ENCODE measurements at regions not wholly inside any gene's neighbourhood (a gene's known extent, or its start where the extent isn't known, plus 50 kb on each side); places are given as distances from the start of the nearest gene placed in this dataset.
"Not testable (repeated sequence)": the region's sequence is repeated elsewhere in the genome, so short reads cannot be mapped to it uniquely, and the experiment has no call there.

DNA sequence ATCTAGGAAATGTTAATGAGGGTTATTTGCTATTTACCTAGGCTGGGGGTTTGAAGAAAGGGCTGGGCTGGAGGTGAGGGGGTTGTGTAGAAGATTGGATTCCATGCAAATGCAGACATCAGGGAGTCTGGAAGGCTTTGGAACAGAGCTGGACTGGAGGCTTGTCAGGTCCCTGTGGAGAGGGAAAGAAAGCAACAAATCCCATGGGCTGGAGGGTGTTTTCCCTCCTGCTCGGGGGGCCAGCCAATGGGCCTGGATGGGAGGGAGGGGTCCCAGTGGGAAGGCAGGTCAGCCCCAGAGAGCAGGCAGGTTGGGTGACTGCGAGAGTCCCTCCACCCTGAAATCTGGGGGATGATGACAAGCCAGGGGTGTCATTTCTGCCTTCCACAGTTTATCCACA is 431.8 kb downstream of the RPS24 start:
- DNase-seq: peak; percentile 51

DNA sequence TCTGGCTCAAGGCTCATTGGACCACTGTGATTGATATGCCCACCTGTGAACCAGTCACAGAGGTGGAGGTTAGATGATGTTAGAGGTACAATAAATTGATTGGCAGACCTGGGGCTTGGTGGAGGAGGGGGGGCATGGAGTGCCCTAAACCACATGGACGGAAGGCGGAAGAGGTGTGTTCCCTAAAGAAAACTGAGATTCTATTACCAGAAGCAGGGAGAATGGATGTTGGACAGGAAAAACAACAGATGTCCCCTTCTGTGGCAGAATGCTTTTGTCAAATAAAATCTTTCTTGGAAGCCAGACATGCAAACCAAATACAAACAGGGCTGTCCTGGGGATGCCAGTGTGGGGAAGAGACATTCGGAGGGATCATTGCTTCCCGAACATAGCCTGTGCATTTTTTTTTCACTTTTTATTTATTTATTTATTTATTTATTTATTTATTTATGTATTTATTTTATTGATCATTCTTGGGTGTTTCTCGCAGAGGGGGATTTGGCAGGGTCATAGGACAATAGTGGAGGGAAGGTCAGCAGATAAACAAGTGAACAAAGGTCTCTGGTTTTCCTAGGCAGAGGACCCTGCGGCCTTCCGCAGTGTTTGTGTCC is 433.9 kb downstream of the RPS24 start:
- DNase-seq: no peak

DNA sequence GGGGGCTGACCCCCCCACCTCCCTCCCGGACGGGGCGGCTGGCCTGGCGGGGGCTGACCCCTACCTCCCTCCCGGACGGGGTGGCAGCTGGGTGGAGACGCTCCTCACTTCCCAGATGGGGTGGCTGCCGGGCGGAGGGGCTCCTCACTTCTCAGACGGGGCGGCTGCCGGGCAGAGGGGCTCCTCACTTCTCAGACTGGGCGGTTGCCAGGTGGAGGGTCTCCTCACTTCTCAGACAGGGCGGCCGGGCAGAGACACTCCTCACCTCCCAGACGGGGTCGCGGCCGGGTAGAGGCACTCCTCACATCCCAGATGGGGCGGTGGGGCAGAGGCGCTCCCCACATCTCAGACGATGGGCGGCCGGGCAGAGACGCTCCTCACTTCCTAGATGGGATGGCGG is 435.1 kb downstream of the RPS24 start:
- not testable (repeated sequence) for DNase-seq

DNA sequence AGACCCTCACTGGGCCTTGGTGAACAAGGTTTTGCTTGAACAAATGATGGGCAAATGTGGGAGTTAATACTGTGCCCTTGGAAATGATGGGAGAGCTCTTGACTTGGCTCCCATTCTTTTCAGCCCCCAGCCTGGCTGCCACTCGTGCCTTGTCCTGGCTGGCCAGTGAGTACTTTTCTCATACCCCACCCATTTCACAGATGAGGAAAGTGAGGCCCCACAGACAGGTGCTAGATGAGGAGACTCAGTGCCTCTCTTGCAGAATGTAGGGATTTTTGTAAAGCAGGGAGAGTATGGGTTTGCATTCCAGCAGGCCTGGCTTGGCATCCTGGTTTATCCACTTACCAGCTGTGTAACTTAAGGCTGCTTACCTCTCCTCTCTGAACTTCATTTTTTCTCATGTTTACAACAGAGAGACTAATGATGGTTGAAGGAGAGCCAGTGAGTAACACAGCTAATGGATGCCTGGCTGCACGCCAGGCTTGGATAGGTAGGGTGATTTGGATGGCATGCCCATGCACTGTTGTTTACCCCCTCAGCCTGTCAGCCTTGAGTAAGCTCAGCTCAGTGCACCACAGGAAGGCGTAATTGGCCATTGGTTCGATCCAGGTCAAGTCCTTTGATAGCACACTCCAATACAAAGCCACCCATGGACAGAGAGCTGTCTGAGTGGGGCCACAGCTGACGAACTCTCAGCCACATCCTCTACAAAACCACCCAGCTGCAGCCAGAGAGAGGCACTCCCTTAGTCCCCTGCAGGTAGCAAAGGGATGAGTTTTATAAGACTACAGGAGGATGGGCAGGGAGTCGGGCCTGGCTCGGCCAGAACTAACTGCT is 436.8 kb downstream of the RPS24 start:
- DNase-seq: no peak

DNA sequence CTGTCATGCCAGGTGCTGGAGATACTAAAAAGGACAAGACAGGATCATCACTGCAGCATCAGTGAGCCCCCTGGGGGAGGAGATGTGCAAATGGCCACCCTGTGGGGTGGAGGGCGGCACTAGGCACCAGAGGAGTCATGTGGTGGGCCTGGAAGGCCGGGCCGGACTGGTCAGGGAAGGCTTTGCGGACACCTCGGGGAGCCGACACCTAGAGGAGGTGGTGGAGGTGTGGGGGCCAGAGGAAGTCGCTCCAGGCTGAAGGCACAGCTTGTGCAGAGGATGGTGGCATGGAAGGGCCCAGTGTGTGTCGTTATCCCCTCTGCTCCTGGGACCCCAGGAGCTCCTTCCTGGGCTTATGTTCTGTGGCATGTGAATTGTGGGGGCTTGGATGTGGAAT is 437.7 kb downstream of the RPS24 start:
- no peak for DNase-seq

DNA sequence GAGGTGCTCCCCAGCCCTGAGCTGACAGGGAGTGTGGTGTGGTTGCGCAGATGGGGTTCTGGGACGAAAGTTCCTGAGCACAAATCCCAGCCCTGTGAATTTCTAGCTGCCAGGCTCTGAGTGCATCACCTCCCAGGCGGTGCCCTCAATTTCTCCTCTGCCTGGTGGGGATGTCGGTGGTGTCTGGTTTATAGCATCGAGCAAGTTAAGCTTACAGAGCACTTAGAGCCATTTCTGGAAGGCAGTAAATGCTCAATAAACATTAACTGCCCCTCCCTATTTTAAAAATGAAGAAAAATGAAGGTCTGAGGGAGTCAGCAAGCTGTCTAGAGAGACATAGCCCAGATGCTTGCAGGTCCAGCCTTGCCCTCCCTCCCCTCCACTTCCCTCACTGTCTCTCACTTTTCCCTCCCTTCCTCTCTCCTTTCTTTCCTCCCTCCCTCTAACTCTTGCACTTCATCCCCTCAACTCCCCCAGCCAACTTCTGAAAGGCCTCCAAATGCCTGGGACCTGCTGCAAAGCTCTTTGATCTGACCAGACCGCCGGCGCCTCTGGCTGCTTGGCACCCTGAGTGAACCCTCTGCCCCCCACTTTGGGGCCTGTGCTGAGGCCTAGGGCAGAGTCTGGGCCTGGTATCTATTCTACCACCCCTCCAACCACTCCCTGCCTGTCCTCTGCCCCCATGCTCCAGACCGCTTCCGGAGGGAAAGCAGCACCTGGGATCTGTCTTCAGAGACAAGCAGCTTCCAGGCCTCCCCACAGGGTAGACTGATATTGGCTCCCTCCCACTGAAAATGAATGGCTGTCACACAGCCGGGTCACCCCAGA is 438.3 kb downstream of the RPS24 start:
- no peak for DNase-seq

DNA sequence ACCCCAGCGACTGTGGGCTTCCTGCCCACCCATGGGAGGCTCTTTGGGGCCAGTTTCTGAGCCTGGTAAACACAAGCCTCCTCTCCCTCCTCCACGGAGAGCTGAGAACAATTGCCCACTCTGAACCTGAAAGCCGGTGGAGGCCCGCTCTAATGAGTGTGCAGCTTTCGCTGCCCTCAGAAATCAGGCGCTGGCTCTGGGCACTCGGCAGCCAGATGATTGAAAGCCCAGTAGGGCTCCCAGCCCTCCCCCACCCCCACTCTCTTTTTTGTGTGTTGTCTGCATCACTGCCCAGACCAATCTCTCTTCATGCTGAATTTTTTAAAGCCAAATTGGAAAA is 438.9 kb downstream of the RPS24 start:
- DNase-seq: no peak

DNA sequence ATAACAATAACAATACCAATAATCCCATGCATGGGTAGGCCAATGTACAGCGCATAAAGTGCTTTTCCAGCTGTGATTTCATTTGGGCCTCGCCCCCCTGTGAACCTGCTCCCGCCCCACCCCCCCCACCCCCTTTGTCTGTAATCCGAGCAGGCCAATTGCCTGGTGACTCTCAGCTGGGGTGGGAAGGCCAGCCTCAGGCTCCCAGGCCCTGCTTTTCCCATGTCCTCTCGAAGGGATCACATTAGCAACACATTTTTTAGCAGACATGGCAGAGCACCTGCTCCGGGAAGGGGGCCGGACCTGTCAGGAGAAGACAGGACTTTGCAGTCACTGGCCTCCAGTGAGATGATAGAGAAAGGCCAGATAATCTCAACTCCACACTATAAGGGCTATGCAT is 439.3 kb downstream of the RPS24 start:
- no peak for DNase-seq

DNA sequence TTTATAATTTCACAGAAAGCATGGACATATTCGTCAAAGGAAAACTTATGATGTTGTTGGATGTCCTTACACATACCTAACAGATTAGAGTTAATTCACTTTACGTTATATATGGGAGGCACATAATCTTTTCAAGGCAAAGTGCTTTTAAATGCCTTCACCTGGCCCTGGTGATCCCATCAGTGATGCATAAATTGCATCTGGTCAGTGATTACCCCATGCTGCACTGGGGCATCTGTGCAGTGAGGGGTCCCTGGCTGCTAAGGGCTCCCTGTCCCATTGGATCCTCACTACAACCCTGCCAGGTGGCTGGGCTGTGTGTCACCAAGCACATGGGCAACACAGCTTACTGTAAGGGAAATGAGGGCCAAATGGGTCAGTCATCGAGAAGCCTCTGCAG is 441.1 kb downstream of the RPS24 start:
- DNase-seq: no peak

DNA sequence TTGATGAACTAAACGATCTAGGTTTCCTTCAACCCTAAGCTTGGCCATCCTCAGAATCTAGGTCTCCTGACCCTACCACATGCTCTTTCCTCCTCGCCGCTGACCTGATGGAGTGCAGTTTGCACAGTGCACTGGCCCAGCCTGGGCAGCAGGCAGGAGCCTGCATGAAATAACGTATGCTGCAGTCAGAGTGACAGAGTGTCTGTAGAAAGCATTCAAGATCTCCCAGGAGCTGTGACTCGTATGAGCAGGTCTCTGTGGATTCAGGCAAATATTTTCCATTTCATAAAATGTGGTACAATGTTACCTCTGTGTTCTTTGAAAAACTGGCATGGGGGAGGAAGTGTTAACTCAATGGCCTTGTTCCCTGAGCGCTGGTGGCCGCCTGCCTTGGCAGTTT is 441.8 kb downstream of the RPS24 start:
- DNase-seq: peak; percentile 76

DNA sequence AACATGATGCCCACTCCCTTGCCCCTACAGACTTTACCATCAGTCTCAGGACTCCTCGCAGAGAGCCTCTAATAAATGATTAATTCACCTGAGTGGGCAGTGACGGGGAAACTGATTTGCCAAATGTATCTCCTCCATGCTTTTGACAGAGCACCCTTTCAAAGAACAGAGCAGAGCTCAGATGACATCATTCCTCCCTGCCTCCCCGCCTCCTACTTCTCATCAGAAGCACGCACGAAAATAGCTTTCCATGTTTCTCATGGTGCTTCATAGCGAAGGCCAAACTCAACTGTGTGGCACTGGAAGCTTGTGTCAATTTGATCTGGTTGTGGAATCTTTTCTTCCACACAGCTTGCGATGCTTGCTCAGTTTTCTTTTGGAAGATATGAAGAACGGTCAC is 442.5 kb downstream of the RPS24 start:
- no peak for DNase-seq

DNA sequence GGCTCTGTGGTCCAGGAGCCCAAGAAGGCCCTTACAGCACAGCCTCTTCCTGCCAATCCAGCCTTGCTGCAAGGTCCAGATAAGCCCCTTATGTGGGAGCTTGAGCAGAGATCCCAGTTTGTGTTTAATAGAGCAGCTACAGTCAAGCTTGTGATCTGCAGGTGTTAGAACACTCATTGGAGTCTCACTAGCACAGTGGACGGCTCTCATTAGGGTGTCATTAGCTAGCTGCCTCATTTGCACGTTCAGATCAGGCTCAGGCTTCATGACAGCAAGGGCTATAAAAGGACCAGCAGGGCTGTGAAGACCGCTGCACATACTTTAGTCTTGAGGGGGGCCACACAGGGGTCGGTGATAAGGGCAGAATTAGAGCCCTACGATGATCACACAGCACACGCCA is 443.2 kb downstream of the RPS24 start:
- no peak for DNase-seq

DNA sequence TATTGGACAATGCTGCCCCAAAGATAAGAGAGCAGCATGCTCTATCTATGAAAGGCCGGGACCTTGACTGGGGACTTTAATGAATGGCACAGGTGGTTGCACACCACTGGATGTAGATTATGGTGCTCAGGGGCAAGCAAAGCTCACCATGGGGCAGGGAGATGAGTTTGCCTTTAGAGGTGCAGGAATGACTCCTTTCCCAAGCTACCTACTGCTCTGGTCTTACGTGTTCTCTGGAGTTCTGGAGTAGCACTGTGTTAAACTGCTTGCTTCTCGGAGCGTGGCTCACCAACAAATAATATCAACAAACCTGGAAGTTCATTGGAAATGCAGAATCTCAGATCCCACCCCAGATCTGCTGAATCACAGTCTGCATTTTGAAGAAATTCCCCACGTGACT is 445.3 kb downstream of the RPS24 start:
- no peak for DNase-seq

DNA sequence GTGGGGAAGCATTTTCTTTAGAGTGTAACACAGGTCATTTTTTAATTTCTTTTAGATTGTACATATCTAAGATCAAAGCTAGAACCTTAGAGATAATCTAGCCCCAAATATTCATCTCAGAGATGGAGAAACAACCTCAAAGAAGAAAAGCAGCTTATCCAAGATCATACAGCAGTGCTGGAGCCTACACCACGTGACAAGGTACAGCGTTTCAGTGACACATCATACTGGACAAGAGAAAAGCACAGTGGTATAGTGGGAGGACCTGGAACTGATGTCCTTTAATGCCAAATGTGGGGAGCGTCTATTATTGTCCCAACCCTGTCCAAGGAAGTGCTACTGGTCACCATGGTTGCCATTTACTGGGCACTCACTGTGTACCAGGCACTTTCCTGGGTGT is 445.8 kb downstream of the RPS24 start:
- no peak for DNase-seq

DNA sequence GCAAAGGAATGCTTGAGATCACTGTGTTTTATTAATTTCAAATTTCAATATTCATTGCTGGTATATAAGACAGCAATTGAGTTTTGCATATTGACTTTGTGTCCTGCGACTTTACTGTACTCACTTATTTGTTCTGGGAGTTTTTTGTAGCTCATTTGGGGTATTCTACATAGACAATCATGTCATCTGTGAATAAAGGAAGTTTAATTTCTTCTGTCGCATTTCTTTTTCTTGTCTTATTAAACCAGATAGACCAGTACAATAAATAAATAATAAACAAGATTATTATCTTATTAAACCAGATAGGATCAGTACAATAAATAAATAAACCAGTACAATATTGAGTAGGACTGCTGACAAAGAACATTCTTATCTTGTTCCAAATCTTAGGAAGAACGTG is 448.2 kb downstream of the RPS24 start:
- DNase-seq: no peak

DNA sequence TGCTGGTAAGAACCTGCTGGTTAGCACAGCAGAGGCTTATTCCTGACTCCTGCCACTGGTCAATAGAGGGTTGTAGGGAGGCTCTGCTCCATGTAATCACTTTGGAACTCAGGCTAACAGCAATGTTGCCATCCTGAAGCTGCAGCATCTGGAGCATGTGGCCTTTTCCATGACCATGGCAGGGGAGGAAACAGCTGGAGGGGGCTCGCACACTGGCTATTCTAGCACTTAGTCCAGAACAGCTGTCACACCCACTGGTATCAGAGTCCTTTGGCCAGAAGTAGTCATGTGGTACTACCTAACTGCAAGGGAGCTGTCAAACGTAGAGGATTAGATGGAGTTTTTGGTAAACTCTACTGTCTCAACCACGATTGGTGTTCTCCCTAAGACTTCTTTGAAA is 450.0 kb downstream of the RPS24 start:
- no peak for DNase-seq

DNA sequence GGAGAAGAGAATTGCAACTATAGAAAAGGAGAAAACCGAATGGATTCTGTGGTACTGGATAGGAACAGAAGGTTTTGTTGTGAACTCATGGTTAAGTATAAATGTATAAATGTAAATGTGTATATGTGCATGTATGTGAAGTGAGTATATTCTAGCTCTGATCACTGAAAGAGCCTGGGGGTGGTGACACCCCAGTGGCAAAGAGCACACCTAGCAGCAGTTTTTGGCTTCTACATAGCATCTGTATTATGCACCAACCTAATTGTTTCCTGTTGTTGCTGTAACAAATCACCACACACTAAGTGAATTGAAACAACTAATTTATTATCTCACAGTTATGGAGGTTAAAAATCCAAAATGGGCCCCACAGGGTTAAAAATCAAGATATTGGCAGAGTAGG is 455.4 kb downstream of the RPS24 start:
- no peak for DNase-seq

DNA sequence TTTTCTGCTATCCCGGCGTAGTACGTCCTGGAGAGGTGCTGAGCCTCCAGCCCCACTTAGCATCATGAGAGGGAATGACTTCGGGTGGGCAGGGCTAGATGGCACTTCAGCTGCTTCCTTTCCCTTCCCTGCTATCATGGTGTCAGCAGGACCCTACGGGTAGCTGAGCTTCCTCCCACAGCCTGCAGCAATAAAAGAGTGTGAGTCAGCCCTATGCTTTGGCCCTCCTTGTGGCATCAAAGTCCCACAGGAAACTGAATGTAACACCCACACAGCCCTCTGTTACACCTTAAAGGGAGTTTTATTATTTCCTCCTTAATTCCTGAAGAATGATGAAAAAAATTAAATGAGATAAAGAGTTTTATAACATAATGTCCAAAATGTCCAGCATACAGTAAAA is 458.1 kb downstream of the RPS24 start:
- no peak for DNase-seq

DNA sequence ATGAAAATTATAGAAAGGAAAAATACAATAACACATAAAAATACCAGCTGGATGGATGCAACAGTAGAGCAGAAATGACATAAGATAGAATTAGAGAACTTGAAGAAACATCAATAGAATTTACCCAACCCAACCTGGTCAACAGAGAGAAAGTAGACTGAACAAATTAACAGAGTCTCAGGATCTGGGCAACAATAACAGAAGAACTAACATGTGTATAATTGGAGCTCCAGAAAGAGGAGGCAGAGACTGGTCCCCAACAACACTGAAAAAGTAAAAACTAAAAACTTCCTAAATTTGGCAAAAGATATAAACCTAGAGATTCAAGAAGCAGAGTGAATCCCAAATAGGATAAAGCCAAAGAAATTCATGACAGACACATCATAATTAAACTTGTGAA is 458.8 kb downstream of the RPS24 start:
- DNase-seq: no peak

DNA sequence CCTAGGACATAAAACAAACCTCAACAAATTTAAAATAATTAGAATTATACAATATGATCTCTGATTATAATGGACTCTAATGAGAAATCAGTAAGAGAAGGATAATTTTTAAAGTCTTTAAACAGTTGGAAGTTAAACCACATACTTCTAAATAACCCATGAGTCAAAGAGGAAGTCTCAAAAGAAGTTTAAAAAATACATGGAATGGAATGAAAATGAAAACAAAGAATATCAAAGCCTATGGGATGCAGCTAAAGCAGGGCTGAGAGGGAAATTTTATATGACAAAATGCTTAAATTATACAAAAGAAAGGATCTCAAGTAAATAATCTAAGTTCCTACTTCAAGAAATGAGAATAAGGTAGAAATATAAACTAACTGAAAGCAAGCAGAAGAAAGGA is 460.5 kb downstream of the RPS24 start:
- no peak for DNase-seq

DNA sequence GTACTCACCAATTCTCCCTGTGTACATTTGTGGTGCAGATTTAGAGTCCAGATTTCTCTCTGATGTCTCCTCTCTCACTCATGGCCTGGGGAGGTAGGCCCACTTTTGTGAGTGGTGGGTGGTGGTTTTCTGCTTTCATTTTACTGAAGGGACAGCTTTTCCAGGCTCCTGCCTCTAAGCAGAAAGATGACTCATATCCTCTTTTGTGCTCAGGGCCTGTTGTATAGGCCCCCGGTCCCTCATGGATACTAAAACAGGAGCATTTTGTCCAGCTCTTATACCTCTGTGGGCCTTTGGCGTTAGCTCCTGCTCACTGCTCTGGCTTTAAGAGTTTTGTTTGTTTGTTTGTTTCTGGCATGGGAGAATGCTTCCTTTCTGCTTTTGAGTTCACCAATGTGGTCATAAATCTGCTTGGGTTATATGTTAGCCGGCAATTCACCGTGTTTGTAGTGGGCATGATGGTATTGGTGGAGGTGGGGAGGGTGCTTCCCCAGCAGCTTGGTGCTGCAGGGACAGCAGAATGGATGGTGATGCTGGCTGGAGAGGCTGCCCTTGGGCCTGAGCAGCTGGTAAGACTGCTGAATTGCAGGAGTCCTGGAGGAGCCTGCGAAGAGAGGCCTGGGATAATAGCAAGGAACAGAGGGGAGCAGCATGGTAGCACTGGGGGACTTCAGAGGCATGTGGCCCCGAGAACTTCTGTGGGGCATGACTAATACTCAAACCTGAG is 468.7 kb downstream of the RPS24 start:
- no peak for DNase-seq

DNA sequence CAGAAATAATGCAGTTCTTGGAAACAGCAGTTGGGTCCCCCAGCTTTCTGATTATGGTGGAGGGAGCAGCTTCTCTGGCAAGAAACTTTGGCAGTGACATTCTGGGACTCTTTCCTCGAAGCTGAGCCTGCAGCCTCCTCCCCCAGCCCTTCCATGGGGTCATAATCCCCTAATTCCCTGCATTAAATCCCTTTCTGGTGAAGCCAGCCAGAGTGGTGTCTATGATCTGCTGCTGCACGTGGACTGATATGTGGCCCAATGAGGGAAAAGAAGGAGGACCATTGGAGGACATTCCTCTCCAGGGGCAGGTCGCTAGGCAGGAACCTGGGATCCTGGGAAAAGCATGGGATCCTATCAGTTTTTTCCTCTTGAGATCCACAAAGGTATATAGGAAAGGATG is 470.5 kb downstream of the RPS24 start:
- no peak for DNase-seq

DNA sequence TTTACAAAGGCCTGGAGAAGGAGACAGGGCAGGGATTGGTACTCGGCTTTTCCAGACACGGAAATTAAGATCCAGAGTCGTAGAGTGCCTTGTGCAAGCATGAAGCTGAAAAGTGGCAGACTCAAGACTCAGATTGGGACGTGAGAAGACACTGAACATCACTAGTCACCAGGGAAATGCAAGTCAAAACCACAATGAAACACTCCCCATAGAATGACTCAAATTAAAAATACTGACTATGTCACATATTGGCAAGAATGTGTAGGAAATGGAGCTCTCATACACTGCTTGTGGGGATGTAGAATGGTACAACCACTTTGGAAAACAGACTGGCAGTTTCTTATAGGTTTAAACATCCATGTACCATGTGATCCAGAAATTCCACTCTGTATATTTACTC is 472.0 kb downstream of the RPS24 start:
- DNase-seq: no peak

DNA sequence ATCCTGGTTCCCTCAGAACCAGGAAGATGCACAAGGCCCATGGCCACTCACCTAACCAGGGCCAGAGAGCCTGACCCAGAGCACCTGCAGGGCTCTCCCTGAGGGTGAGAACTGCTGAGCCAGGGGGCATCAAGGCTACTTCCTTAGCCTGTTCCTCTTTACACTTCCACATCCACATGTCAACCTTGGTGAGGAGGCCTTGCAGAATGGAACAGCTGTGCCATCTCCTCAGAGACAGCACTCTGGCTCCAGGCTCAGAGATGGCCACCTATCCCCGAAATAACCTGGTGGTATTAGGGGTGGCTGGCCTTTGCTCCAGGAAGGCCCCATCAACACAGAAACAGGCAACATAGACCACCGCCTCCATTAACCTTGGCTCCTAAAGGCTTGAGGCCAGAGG is 473.0 kb downstream of the RPS24 start:
- DNase-seq: no peak

All from NCI-H526 treated with DMSO at 0.1 percent for 48 hours (cell line).